Muscle layer of colon (tissue), 2 donors: ENCODE measurements at regions not wholly inside any gene's neighbourhood (a gene's known extent, or its start where the extent isn't known, plus 50 kb on each side); places are given as distances from the start of the nearest gene placed in this dataset.
"Not testable (repeated sequence)": the region's sequence is repeated elsewhere in the genome, so short reads cannot be mapped to it uniquely, and the experiment has no call there.

ENCODE experiments used
- H3K27ac ChIP-seq: one replicate; pipeline ENCODE4 v1.7.0; 2013; ENCODE audit warnings: low read depth, mild to moderate bottlenecking, low read length, moderate library complexity
- H3K27me3 ChIP-seq, 2 donors: one replicate each; pipeline ENCODE4 v1.7.0; 2013; ENCODE audit warnings: low read length in 2 of 2, mild to moderate bottlenecking in 2 of 2; ENCODE audit not compliant: insufficient read depth in 2 of 2, control insufficient read depth in 1 of 2
- H3K36me3 ChIP-seq: one replicate; pipeline ENCODE4 v1.7.0; 2013; ENCODE audit warnings: mild to moderate bottlenecking, low read length; ENCODE audit not compliant: insufficient read depth
- H3K4me1 ChIP-seq: one replicate; pipeline ENCODE4 v1.7.0; 2013; ENCODE audit warnings: mild to moderate bottlenecking, low read length; ENCODE audit not compliant: insufficient read depth
- H3K4me3 ChIP-seq, 2 donors: one replicate each; pipeline ENCODE4 v1.7.0; 2013; ENCODE audit warnings: low read length in 2 of 2, low read depth in 1 of 2, mild to moderate bottlenecking in 1 of 2, moderate library complexity in 1 of 2
- H3K9ac ChIP-seq: one replicate; pipeline ENCODE4 v1.7.0; 2013; ENCODE audit warnings: low read length
- H3K9me3 ChIP-seq: one replicate; pipeline ENCODE4 v1.7.0; 2013; ENCODE audit warnings: mild to moderate bottlenecking, low read length
- donor health status: abdominal sarcoma.
- donor health status: Adenocarcinoma of cecum.

DNA sequence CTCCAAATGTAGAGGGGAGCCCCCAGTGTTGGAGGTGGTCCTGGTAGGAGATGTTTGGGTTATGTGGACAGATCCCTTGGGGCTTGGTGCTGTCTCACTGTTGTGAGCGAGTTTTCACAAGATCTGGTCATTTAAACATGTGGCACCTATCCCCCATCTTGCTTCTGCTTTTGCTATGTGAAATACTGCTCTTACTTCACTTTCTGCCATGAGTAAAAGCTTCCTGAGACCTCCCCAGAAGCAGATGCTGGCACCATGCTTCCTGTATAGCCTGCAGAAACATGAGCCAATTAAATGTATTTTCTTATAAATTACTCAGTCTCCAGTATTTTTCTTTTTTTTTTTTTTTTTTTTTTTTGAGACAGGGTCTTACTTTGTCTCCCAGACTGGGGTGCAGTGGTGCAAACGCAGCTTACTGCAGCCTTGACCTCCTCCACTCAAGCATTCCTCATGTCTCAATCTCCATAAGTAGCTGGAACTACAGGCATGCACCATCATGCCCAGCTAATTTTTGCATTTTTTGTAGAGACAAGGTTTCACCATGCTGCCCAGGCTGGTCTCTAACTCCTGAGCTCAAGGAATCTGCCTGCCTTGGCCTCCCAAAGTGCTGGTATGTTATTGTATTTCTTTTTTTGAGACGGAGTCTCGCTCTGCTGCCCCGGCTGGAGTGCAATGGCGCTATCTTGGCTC lies 177.1 kb downstream of the ALDH8A1 start:
- H3K36me3 ChIP-seq = no peaks in the 10 kb centered on the region
- no peak overlapping the region for H3K9ac ChIP-seq
- no peaks in the 10 kb centered on the region for H3K27me3 ChIP-seq
- no peak overlapping the region for H3K27ac ChIP-seq
- H3K4me3 ChIP-seq = no peak overlapping the region
- no peaks in the 10 kb centered on the region for H3K9me3 ChIP-seq
- H3K4me1 ChIP-seq = no peaks in the 10 kb centered on the region

DNA sequence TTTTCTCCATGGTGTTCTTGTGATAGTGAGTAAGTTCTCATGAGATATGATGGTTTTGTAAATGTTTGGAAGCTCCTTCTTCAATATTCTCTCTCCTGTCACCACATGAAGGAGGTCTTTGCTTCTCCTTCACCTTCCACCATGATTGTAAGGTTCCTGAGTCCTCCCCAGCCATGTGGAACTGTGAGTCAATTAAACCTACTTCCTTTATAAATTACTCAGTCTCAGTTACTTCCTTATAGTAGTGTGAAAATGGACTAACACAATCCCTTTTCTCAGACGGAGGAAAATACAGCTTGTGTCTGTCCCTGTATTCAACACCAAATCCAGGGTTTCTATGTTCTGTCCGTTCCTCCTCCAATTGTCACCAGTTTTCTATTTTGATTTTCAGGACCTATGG lies 181.0 kb downstream of the ALDH8A1 start:
- H3K4me3 ChIP-seq = no peak overlapping the region
- H3K9me3 ChIP-seq = no peaks in the 10 kb centered on the region
- H3K9ac ChIP-seq = no peak overlapping the region
- no peak overlapping the region for H3K27ac ChIP-seq
- no peaks in the 10 kb centered on the region for H3K27me3 ChIP-seq
- H3K4me1 ChIP-seq = no peaks in the 10 kb centered on the region
- H3K36me3 ChIP-seq = no peaks in the 10 kb centered on the region

- Histone ChIP-seq H3K9ac (no peak overlapping the region), H3K4me3 (no peak overlapping the region), H3K27ac (no peak overlapping the region), H3K27me3 (no peaks in the 10 kb centered on the region), H3K4me1 (no peaks in the 10 kb centered on the region), H3K36me3 (no peaks in the 10 kb centered on the region), H3K9me3 (no peaks in the 10 kb centered on the region)
Observed at GRCh38 chr6:134766497-134766896, 183.4 kb downstream of the ALDH8A1 start.

DNA sequence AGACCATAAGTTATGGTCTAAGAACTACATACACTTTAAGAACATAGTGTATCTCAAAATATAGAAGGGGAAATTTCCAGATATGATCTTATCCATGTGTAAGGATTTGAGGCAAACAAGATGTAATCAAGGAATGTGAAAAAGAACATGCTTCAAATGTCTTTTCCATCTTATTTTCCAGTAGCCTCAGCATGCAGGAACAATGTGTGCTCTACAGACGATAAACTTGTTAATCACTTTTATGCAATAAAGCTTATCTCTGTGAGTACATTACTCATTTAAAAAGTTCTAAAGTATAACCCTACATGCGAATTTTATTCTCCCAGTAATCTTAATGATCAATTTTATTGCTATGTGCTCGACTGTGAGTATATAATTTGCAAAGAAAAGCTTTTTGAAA lies 185.2 kb downstream of the ALDH8A1 start:
- Histone ChIP-seq H3K27me3 (no peaks in the 10 kb centered on the region), H3K9ac (no peak overlapping the region), H3K9me3 (no peaks in the 10 kb centered on the region), H3K27ac (no peak overlapping the region), H3K4me3 (no peak overlapping the region), H3K4me1 (no peaks in the 10 kb centered on the region), H3K36me3 (no peaks in the 10 kb centered on the region)

- not testable (repeated sequence) for H3K36me3 ChIP-seq, H3K4me3 ChIP-seq, H3K9me3 ChIP-seq, H3K4me1 ChIP-seq, H3K27me3 ChIP-seq, H3K9ac ChIP-seq, H3K27ac ChIP-seq
Observed at GRCh38 chr6:134763575-134763974, 186.3 kb downstream of the ALDH8A1 start.

GRCh38 chr6:134758621-134759020 lies 191.3 kb downstream of the ALDH8A1 start:
- no peak overlapping the region for H3K27ac ChIP-seq
- no peak overlapping the region for H3K9ac ChIP-seq
- H3K27me3 ChIP-seq = no peaks in the 10 kb centered on the region
- no peaks in the 10 kb centered on the region for H3K9me3 ChIP-seq
- H3K4me1 ChIP-seq = no peaks in the 10 kb centered on the region
- H3K4me3 ChIP-seq = no peak overlapping the region
- no peaks in the 10 kb centered on the region for H3K36me3 ChIP-seq

GRCh38 chr6:134757911-134758361 lies 192.0 kb downstream of the ALDH8A1 start:
- H3K27ac ChIP-seq = no peak overlapping the region
- no peaks in the 10 kb centered on the region for H3K36me3 ChIP-seq
- H3K4me1 ChIP-seq = no peaks in the 10 kb centered on the region
- no peaks in the 10 kb centered on the region for H3K27me3 ChIP-seq
- no peak overlapping the region for H3K9ac ChIP-seq
- H3K4me3 ChIP-seq = no peak overlapping the region
- H3K9me3 ChIP-seq = no peaks in the 10 kb centered on the region

DNA sequence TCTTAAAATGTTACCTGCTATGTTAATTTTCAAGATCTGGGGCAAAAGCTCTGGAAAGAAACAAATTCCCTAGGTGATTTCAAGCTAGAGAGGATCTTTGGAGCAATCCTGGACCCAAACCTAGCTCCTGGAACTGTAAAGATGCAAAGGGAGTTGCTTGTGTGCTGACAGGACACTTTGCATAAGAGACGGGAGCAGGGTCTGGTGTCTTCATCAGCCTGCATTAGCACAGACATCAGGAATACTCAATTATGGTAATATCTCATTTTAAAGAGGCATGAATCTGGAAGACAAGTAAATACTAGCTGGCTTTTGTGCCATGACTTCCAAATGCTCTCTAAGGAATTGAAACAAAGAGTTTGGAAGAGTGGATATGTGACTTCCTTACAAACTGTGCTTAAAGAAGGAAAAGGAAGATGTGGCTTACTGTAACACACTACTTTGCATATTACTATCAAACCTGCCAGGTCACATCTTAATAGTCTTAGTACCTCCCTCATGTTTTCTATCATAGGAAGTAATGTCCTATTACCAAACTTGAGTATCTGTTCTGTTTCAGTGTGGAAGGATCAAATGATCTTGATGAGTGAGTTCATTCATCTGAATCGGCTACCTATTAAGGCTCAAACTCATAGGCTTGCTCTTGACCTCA lies 193.4 kb downstream of the ALDH8A1 start:
- Histone ChIP-seq H3K9me3 (no peaks in the 10 kb centered on the region), H3K4me3 (no peak overlapping the region), H3K36me3 (no peaks in the 10 kb centered on the region), H3K4me1 (no peaks in the 10 kb centered on the region), H3K27ac (no peak overlapping the region), H3K9ac (no peak overlapping the region), H3K27me3 (no peaks in the 10 kb centered on the region)

DNA sequence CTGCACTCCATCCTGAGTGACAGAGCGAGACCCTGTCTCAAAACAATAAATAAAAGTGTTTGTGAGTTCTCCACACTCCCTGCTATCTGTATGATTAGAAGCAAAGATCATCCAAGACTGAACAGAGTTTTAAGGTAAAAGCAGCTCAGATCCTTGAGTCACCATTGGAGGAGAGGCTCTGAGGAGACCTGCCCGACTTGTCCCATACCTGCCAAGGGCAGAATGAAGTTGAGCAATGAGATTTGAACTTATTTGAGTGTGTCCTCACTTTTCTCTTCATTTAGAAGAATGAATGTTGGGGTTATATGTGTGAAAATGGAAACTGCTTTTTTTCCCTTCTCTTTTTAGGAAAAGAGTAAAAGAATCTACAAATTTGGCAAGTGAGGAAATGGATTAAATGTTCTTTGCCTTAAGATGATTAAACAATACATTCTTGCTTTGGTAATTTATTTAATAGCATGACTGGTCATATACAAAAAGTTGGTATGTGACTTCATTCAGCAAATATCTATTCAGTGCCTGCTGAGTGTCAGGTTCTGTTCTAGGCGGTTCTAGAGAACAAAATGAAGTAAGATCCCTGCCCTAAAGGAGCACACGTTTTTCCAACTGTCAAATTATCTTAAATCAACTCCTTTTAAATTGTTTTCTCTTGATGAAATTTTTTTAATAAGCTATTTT lies 195.7 kb downstream of the ALDH8A1 start:
- H3K9me3 ChIP-seq = no peaks in the 10 kb centered on the region
- H3K4me1 ChIP-seq = no peaks in the 10 kb centered on the region
- no peak overlapping the region for H3K27ac ChIP-seq
- no peaks in the 10 kb centered on the region for H3K36me3 ChIP-seq
- H3K4me3 ChIP-seq = no peak overlapping the region
- no peaks in the 10 kb centered on the region for H3K27me3 ChIP-seq
- H3K9ac ChIP-seq = no peak overlapping the region

DNA sequence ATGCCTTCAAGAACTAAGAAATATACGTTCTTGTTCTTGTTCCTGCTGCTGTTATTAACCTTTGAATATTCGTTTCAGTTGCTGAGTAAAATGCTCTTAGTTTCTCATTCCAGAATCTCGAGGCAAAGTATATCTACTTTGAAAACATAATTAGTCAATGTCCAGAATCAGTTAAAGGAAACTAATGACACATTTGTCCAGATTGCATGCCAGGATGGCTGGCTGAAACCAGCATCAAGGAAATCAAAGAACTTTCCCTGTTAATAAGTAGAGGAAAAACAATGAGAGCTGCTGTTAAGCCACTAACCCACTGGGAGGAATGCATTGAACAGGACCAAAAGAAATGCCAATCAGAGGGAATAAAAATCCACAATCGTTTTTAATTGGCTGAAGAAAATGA lies 196.9 kb downstream of the ALDH8A1 start:
- Histone ChIP-seq H3K4me3 (no peak overlapping the region), H3K27ac (no peak overlapping the region), H3K27me3 (no peaks in the 10 kb centered on the region), H3K9ac (no peak overlapping the region), H3K4me1 (no peaks in the 10 kb centered on the region), H3K36me3 (no peaks in the 10 kb centered on the region), H3K9me3 (no peaks in the 10 kb centered on the region)

- Histone ChIP-seq H3K36me3 (no peaks in the 10 kb centered on the region), H3K4me3 (no peak overlapping the region), H3K27me3 (no peaks in the 10 kb centered on the region), H3K27ac (no peak overlapping the region), H3K4me1 (no peaks in the 10 kb centered on the region), H3K9ac (no peak overlapping the region), H3K9me3 (no peaks in the 10 kb centered on the region)
Observed at GRCh38 chr6:134752445-134752844, 197.5 kb downstream of the ALDH8A1 start.
